Cardiac muscle cell (in vitro differentiated cells and primary cell): ENCODE measurements at regions not wholly inside any gene's neighbourhood (a gene's known extent, or its start where the extent isn't known, plus 50 kb on each side); places are given as distances from the start of the nearest gene placed in this dataset.

ENCODE experiments used
- DNase-seq, 2 donors: peaks; one replicate each; pipeline versions ENCODE4 v3.0.0 to v3.0.0-alpha.2; 2010 to 2017; ENCODE audit warnings: low read depth in 1 of 2, low spot score in 1 of 2
- H3K27ac ChIP-seq: fragments of 200-600 bp; sonication (generic); 2 replicates; pipeline ENCODE4 v1.5.1; 2016
- H3K27me3 ChIP-seq: fragments of 200-600 bp; sonication (generic); 2 replicates; pipeline ENCODE4 v1.6.0; 2016; ENCODE audit warnings: control low read depth
- H3K36me3 ChIP-seq: fragments of 200-600 bp; sonication (generic); 2 replicates; pipeline ENCODE4 v1.5.1; 2016; ENCODE audit warnings: control low read depth
- H3K4me1 ChIP-seq: fragments of 200-600 bp; sonication (generic); 2 replicates; pipeline ENCODE4 v1.8.1; 2017; ENCODE audit warnings: low read depth, mild to moderate bottlenecking, mixed run types
- H3K4me3 ChIP-seq: fragments of 200-600 bp; sonication (generic); 2 replicates; pipeline ENCODE4 v1.5.1; 2016; ENCODE audit warnings: mild to moderate bottlenecking
- H3K9me3 ChIP-seq: fragments of 200-600 bp; sonication (generic); 2 replicates; pipeline ENCODE4 v1.5.1; 2017; ENCODE audit warnings: low read depth, mild to moderate bottlenecking, control low read depth
- CTCF ChIP-seq: IDR thresholded peaks from 2 replicates; pipeline ENCODE4 v1.5.1; 2012; ENCODE audit warnings: low read depth, mild to moderate bottlenecking, low read length

- Histone ChIP-seq H3K36me3 (no peaks in the 10 kb centered on the region), H3K4me1 (no peaks in the 10 kb centered on the region), H3K4me3 (no peak overlapping the region), H3K27me3 (peaks cover 10% of the 10 kb centered on the region), H3K9me3 (no peaks in the 10 kb centered on the region), H3K27ac (no peak overlapping the region)
- TF ChIP-seq CTCF, result no peak
- DNase-seq, result no peak
Measured at GRCh38 chr3:127358641-127359040, 70.8 kb upstream of the PRR20G start.

GRCh38 chr3:127356381-127356780 is 68.5 kb upstream of the PRR20G start:
- no peak for DNase-seq
- H3K27me3 ChIP-seq, result no peaks in the 10 kb centered on the region
- no peak for TF ChIP-seq CTCF

GRCh38 chr3:127354761-127355160 is 66.9 kb upstream of the PRR20G start:
- no peak for TF ChIP-seq CTCF

More at GRCh38 chr3:127356381-127356780, 68.5 kb upstream of the PRR20G start:
- Histone ChIP-seq H3K4me1 (no peaks in the 10 kb centered on the region), H3K27ac (no peak overlapping the region), H3K36me3 (no peaks in the 10 kb centered on the region), H3K9me3 (no peaks in the 10 kb centered on the region), H3K4me3 (no peak overlapping the region)

GRCh38 chr3:127352612-127353011 is 64.8 kb upstream of the PRR20G start:
- H3K4me3 ChIP-seq, result no peak overlapping the region
- no peaks in the 10 kb centered on the region for H3K4me1 ChIP-seq
- no peaks in the 10 kb centered on the region for H3K36me3 ChIP-seq
- no peak overlapping the region for H3K27ac ChIP-seq
- no peaks in the 10 kb centered on the region for H3K9me3 ChIP-seq
- H3K27me3 ChIP-seq, result no peaks in the 10 kb centered on the region
- no peak for TF ChIP-seq CTCF
- DNase-seq, result no peak

More at GRCh38 chr3:127354761-127355160, 66.9 kb upstream of the PRR20G start:
- H3K9me3 ChIP-seq, result no peaks in the 10 kb centered on the region
- no peaks in the 10 kb centered on the region for H3K36me3 ChIP-seq
- H3K27me3 ChIP-seq, result no peaks in the 10 kb centered on the region
- no peak overlapping the region for H3K27ac ChIP-seq
- H3K4me3 ChIP-seq, result no peak overlapping the region
- H3K4me1 ChIP-seq, result no peaks in the 10 kb centered on the region
- DNase-seq, result no peak

GRCh38 chr3:127351775-127352350 is 64.0 kb upstream of the PRR20G start:
- Histone ChIP-seq H3K27ac (no peak overlapping the region), H3K4me3 (no peak overlapping the region), H3K27me3 (no peaks in the 10 kb centered on the region), H3K4me1 (no peaks in the 10 kb centered on the region), H3K36me3 (no peaks in the 10 kb centered on the region), H3K9me3 (no peaks in the 10 kb centered on the region)
- no peak for TF ChIP-seq CTCF
- DNase-seq, result no peak
